AG09319 (cell line): ENCODE measurements at regions not wholly inside any gene's neighbourhood (a gene's known extent, or its start where the extent isn't known, plus 50 kb on each side); places are given as distances from the start of the nearest gene placed in this dataset.

Experiments
- DNase-seq: peaks from one replicate; pipeline ENCODE4 v3.0.0-alpha.2; 2010; ENCODE audit warnings: low read depth; ENCODE audit errors: extremely low read depth
- CTCF ChIP-seq: IDR thresholded peaks from 2 replicates; pipeline ENCODE4 v1.5.1; 2011; ENCODE audit warnings: low read depth, mild to moderate bottlenecking, inconsistent platforms, low read length, moderate library complexity

GRCh38 chr20:22905658-22906057 is 129.5 kb upstream of the SSTR4 start:
- TF ChIP-seq CTCF, result no peak; the same call in 1 of the 2 replicates
- DNase-seq, result peak; percentile 78

- no peak for DNase-seq
- TF ChIP-seq CTCF, result no peak
Measured at GRCh38 chr20:22908437-22908836, 126.7 kb upstream of the SSTR4 start.

GRCh38 chr20:22908944-22909343 is 126.2 kb upstream of the SSTR4 start:
- TF ChIP-seq CTCF, result no peak
- no peak for DNase-seq

DNA sequence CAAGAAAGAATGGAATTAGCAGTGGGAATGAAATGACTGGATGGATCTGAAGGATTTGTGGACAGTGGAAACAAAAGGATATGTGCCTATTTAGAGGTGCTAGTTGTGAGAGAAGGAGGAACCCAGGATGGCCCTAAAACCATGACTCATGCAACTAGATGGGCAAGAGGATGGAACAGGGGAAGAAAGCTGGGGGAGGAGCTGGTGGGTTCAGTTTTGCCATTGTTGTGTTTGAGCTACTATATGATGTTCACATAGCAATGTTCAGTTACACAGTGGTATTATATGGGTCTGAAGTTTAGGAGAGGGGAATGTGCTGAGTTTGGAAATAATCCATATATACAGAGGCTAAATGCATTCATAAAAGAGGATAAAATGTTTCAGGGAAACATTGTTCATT is 125.7 kb upstream of the SSTR4 start:
- TF ChIP-seq CTCF, result no peak
- no peak for DNase-seq

GRCh38 chr20:22910287-22910852 is 124.7 kb upstream of the SSTR4 start:
- TF ChIP-seq CTCF, result no peak
- DNase-seq, result no peak

- DNase-seq, result no peak
Measured at GRCh38 chr20:22914291-22914690, 120.8 kb upstream of the SSTR4 start.

GRCh38 chr20:22915512-22915911 is 119.6 kb upstream of the SSTR4 start:
- TF ChIP-seq CTCF, result no peak
- DNase-seq, result no peak

More at GRCh38 chr20:22914291-22914690, 120.8 kb upstream of the SSTR4 start:
- TF ChIP-seq CTCF, result no peak
